Non-pigmented ciliary epithelial cell (primary cell): ENCODE measurements at regions not wholly inside any gene's neighbourhood (a gene's known extent, or its start where the extent isn't known, plus 50 kb on each side); places are given as distances from the start of the nearest gene placed in this dataset.

Experiments used
- DNase-seq: peaks from one replicate; pipeline ENCODE4 v3.0.0-alpha.2; 2010; ENCODE audit warnings: low read depth

- DNase-seq, result no peak
Measured at GRCh38 chr9:121601194-121601593, 50.2 kb upstream of the DAB2IP start.
